ENCODE measurements at regions not wholly inside any gene's neighbourhood (a gene's known extent, or its start where the extent isn't known, plus 50 kb on each side); places are given as distances from the start of the nearest gene placed in this dataset.

DNA sequence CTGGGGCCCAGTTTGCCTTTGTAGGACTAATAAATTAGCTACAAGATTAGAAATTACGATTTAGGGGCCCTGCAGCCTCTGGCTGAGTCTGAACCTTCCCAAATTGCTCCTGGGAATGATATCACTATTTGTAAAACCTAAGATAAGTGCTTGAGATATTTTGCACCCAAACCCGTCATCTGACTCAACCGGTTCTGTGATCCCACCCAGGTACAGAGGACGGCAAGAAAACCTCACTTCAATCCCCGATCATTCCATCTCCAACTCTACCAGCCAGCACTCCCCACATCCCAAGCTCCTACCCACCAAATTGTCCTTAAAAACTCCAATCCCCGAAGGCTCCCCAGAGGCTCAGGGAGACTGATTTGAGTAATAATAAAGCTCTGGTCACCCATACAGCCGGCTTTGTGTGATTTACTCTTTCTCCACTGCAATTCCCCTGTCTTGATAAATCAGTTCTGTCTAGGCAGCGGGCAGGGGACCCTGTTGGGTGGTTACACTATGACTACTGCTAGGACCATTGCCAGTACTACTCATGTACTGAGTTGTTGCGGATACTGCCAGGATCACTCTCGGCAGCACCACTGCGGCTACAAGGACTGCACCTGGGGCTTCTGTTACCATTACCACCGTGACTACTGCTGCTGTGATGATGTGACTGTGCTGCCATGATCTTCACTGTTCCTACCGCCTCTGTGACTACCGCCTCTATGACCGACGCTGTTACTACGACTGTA is 73.1 kb downstream of the IRF8 start:
- no peak for TF ChIP-seq PAX5 (IDR thresholded peaks at IDR 0.05; ENCODE audit: insufficient read depth, low read length, severe bottlenecking)
- FAIRE-seq, result peak; percentile 92
- DNase-seq (ENCODE audit: insufficient read length, low spot score), result no peak

DNA sequence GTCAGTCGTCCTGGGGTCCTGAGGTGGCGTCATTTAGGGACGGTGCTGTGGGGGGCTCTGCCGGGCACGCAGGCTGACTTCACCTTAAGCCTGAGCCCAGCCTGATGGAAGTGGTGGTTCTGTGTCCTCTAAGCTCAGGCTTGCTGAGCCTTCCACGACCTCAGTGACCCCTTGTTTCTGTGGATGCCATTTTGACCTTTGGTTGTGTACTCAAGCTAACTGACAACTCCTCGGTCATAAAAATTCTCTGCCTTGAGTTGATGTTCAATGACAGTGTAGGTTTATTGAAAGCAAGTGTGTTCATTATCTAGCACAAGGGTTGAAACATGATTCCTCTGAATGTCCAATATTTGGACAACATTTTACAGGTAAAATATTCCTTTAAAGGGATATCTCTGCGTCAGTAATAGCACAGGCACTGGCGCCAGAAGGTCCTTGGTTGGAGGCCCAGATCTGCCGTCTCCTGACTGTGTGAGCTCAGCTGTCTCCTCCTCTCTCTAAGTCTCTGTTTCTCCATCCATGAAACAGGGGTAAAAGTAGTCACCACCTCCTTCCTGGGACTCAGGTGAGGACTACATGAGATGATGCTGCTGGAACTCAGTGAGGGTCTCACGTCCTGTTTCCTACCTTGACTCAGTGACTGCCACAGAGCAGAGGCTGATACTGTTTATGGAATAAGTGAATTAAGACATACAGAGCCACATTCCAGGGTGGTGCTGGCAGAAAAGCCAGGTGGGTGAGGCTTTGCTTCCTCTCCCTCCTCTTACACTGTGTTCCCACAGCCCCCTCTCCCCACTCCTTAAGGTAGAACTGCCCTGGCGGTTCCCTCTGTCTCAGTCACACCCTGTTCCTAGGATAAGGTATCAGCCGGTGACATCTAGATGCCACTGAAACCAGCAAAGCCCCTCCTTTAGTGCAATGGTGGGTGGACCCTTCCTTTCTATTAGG is 75.7 kb downstream of the IRF8 start:
- DNase-seq (ENCODE audit: insufficient read length, low spot score) (no peak), FAIRE-seq (peak; percentile 38)
- no peak for TF ChIP-seq POU2F2 (IDR thresholded peaks at IDR 0.05; ENCODE audit: low read depth, low read length)
- no peak for TF ChIP-seq PAX5 (IDR thresholded peaks at IDR 0.05; ENCODE audit: insufficient read depth, low read length, severe bottlenecking)
- TF ChIP-seq POLR2AphosphoS5 (IDR thresholded peaks at IDR 0.05; ENCODE audit: low read depth, low read length), result no peak
- TF ChIP-seq SPI1 (IDR thresholded peaks at IDR 0.05; ENCODE audit: low read depth, low read length), result no peak
- TF ChIP-seq TAF1 (IDR thresholded peaks at IDR 0.05; ENCODE audit: low read depth, low read length), result no peak
- no peak for TF ChIP-seq POLR2A (IDR thresholded peaks at IDR 0.05; ENCODE audit: low read depth, low read length)

DNA sequence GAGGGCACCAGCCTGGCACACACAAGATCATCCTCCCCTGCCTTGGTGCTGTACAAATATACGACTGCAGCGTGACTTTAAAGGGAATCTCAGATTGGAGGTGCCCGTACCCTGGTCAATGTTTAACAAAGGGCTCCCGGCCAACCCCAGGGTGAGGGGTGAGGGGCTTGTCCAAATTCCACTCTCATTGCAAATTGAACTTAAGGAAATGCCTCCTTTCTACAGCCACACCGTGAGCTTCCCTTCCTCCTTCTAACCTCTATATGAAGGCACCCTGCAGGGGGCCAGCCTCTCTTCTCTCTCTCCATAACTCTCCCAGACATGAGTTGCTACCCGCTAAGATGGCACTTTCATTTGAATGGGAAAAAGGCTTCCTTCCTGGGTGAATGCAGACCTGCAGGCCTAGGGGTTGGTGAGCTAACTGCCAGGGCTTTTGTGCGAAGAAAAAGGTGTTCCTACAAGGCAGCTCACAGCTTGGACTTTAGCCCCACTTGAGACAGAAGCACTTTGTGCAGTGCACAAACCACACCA is 76.6 kb downstream of the IRF8 start:
- no peak for TF ChIP-seq POLR2AphosphoS5 (IDR thresholded peaks at IDR 0.05; ENCODE audit: low read depth, low read length)
- TF ChIP-seq SPI1 (IDR thresholded peaks at IDR 0.05; ENCODE audit: low read depth, low read length), result no peak
- no peak for TF ChIP-seq POU2F2 (IDR thresholded peaks at IDR 0.05; ENCODE audit: low read depth, low read length)
- TF ChIP-seq PAX5 (IDR thresholded peaks at IDR 0.05; ENCODE audit: insufficient read depth, low read length, severe bottlenecking), result no peak
- no peak for TF ChIP-seq POLR2A (IDR thresholded peaks at IDR 0.05; ENCODE audit: low read depth, low read length)
- TF ChIP-seq TAF1 (IDR thresholded peaks at IDR 0.05; ENCODE audit: low read depth, low read length), result no peak
- DNase-seq (ENCODE audit: insufficient read length, low spot score) (no peak), FAIRE-seq (no peak)

DNA sequence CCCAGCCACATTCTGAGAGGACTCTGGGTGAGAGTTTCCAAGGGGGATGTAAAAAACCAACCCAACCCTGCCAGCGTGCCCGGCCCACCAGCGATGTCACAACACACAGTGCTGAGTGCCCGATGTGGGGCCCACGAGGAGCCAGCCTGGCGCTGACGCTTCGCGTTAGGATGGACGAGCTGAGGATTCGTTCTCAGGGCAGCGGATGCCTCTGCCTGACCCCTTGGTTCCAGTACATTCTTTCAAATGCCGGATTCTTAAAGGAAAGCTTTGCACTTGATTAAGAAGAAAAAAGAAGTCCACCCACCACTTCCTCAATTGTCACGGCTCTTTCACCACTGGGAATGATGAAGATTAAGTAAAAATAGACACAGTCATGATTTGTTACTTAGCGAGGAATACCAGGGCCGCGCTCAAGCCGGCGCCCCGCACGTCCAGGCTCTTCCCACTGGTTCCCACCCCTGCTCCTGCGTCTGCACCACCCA is 79.4 kb downstream of the IRF8 start:
- FAIRE-seq, result no peak
- no peak for DNase-seq (ENCODE audit: insufficient read length, low spot score)
- TF ChIP-seq POLR2AphosphoS5 (IDR thresholded peaks at IDR 0.05; ENCODE audit: low read depth, low read length) (no peak), POLR2A (IDR thresholded peaks at IDR 0.05; ENCODE audit: low read depth, low read length) (no peak), TAF1 (IDR thresholded peaks at IDR 0.05; ENCODE audit: low read depth, low read length) (no peak), POU2F2 (IDR thresholded peaks at IDR 0.05; ENCODE audit: low read depth, low read length) (no peak), PAX5 (IDR thresholded peaks at IDR 0.05; ENCODE audit: insufficient read depth, low read length, severe bottlenecking) (no peak), SPI1 (IDR thresholded peaks at IDR 0.05; ENCODE audit: low read depth, low read length) (no peak)

DNA sequence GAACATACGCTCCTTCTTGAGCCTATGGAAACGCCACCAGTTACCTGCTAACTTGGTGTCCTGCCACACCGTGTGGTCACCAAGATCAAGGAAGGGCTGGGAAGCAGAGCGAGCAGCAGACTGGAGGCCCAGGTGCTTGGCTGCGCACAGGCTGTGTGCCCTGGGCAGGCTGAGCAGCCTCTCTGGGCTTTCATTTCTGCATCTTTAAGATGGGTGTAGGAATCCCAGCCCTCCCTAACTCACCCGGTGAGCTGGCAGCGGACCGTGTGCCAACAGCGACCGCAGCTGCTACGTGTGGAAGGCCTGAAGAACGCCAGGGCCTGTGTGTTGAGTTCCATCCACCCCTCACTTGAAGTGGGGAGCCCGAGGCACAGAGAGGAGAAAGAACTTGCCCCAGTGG is 80.0 kb downstream of the IRF8 start:
- FAIRE-seq (no peak), DNase-seq (ENCODE audit: insufficient read length, low spot score) (no peak)
- TF ChIP-seq POLR2A (IDR thresholded peaks at IDR 0.05; ENCODE audit: low read depth, low read length), result no peak
- TF ChIP-seq TAF1 (IDR thresholded peaks at IDR 0.05; ENCODE audit: low read depth, low read length), result no peak
- no peak for TF ChIP-seq POLR2AphosphoS5 (IDR thresholded peaks at IDR 0.05; ENCODE audit: low read depth, low read length)
- TF ChIP-seq POU2F2 (IDR thresholded peaks at IDR 0.05; ENCODE audit: low read depth, low read length), result no peak
- TF ChIP-seq SPI1 (IDR thresholded peaks at IDR 0.05; ENCODE audit: low read depth, low read length), result no peak

DNA sequence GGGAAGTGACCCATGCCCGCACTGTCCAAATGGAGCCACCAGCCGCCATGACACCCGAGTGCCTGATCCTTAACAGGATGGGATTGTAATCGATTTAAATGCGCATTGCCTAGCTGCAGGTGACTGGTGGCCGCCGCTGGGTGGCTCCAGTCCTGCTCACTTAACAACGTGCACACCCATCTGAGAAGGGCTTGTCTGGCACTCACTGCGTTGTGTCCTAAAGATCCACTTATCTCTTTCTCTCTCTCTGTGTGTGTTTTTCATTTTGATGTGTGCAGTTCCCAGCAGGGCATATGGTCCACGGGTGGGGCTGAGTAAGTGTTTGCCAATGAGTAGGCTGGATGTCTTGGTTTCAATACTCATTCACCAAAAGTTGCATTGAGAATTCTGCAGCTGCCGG is 80.6 kb downstream of the IRF8 start:
- TF ChIP-seq SPI1 (IDR thresholded peaks at IDR 0.05; ENCODE audit: low read depth, low read length) (no peak), POU2F2 (IDR thresholded peaks at IDR 0.05; ENCODE audit: low read depth, low read length) (no peak), POLR2A (IDR thresholded peaks at IDR 0.05; ENCODE audit: low read depth, low read length) (no peak), POLR2AphosphoS5 (IDR thresholded peaks at IDR 0.05; ENCODE audit: low read depth, low read length) (no peak)
- FAIRE-seq (no peak), DNase-seq (ENCODE audit: insufficient read length, low spot score) (no peak)

DNA sequence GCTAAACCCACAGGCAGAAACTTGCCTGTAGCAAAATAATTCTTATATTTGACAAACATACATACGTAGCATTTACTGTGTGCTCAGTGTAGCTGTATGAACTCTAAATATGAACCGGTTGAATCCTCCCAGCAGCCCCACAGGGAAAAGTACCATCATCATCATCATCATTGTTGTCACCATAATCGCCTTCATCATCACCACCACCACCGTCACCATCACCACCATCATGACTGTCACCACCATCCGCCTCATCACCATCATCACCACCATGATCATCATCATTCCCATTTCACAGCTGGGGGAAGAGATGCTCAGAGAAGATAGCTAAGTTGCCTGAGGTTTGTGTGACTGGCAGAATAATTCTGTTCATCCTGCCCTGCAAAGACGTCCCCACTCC is 81.7 kb downstream of the IRF8 start:
- TF ChIP-seq PAX5 (IDR thresholded peaks at IDR 0.05; ENCODE audit: insufficient read depth, low read length, severe bottlenecking) (no peak), POLR2AphosphoS5 (IDR thresholded peaks at IDR 0.05; ENCODE audit: low read depth, low read length) (no peak), SPI1 (IDR thresholded peaks at IDR 0.05; ENCODE audit: low read depth, low read length) (no peak), TAF1 (IDR thresholded peaks at IDR 0.05; ENCODE audit: low read depth, low read length) (no peak)
- DNase-seq (ENCODE audit: insufficient read length, low spot score) (no peak), FAIRE-seq (no peak)

DNA sequence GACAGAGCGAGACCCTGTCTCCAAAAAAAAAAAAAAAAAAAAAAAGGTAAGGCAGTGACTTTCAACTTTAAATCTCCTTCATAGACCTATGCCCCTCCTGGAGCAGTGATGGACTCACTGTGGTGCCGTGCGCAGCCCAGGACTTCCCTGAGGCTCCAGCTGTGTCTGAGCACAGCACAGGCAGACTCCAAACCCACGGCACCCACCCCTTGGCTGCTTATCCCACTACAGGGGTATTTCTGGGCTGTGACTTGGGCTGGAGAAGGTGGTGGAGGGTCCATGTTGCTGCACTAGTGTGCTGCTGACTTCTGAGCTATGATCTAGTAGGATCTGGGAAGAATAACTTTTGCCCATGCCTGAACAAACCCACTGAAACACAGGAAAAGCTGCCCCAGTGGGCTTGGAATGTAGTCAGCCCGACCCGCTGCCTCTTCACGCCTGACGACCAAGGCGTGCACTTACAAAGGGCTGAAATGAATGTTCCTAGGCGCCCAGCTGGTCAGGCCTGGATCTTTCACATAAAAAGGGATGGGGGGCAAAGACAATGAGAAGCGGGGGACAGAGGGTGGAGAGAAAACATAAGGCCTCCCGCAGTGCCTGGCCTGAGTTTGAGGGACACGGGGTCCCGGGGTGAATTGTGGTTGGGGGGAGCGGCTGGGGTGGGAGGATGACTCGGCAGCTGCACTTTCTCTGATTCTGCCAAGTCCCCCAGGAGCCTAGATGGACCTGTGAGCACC is 83.0 kb downstream of the IRF8 start:
- no peak for TF ChIP-seq POLR2A (IDR thresholded peaks at IDR 0.05; ENCODE audit: low read depth, low read length)
- TF ChIP-seq PAX5 (IDR thresholded peaks at IDR 0.05; ENCODE audit: insufficient read depth, low read length, severe bottlenecking), result no peak
- no peak for TF ChIP-seq POU2F2 (IDR thresholded peaks at IDR 0.05; ENCODE audit: low read depth, low read length)
- no peak for TF ChIP-seq SPI1 (IDR thresholded peaks at IDR 0.05; ENCODE audit: low read depth, low read length)
- no peak for TF ChIP-seq POLR2AphosphoS5 (IDR thresholded peaks at IDR 0.05; ENCODE audit: low read depth, low read length)
- TF ChIP-seq TAF1 (IDR thresholded peaks at IDR 0.05; ENCODE audit: low read depth, low read length), result no peak
- FAIRE-seq (peak; percentile 28), DNase-seq (ENCODE audit: insufficient read length, low spot score) (no peak)

DNA sequence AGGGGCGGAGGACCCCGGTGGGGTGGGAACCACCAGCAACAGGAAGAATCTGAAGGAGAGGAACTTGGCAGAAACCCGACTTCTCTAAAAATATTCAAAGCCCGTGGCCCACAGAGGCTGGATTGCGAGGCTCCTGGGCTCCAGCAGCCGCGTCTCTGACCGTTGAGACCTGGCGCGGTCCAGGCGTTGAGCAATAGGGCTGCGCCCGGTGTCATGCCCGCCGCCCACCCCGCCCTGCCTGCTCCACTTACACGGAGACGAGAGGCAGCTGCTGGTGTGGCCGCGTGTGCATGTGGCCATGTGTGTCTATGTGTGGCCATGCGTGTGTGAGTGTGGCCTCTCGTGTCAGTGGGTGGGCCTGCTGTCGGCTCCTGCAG is 83.6 kb downstream of the IRF8 start:
- FAIRE-seq (no peak), DNase-seq (ENCODE audit: insufficient read length, low spot score) (no peak)
- TF ChIP-seq POLR2AphosphoS5 (IDR thresholded peaks at IDR 0.05; ENCODE audit: low read depth, low read length), result no peak
- TF ChIP-seq POLR2A (IDR thresholded peaks at IDR 0.05; ENCODE audit: low read depth, low read length), result no peak
- no peak for TF ChIP-seq TAF1 (IDR thresholded peaks at IDR 0.05; ENCODE audit: low read depth, low read length)
- TF ChIP-seq SPI1 (IDR thresholded peaks at IDR 0.05; ENCODE audit: low read depth, low read length), result no peak
- TF ChIP-seq PAX5 (IDR thresholded peaks at IDR 0.05; ENCODE audit: insufficient read depth, low read length, severe bottlenecking), result no peak
- TF ChIP-seq POU2F2 (IDR thresholded peaks at IDR 0.05; ENCODE audit: low read depth, low read length), result no peak
